ENCODE measurements at regions not wholly inside any gene's neighbourhood (a gene's known extent, or its start where the extent isn't known, plus 50 kb on each side); places are given as distances from the start of the nearest gene placed in this dataset.

GRCh38 chr11:27213232-27213660 lies 149.8 kb downstream of the CCDC34 start:
- DNase-seq = no peak
- Mint-ChIP-seq H3K36me3 (ENCODE audit: unreplicated experiment) (no peaks in the 10 kb centered on the region), H3K4me3 (ENCODE audit: unreplicated experiment) (peak overlapping the region; percentile 53), H3K27me3 (ENCODE audit: unreplicated experiment) (no peaks in the 10 kb centered on the region), H3K27ac (ENCODE audit: unreplicated experiment) (peak overlapping the region; percentile 71), H3K9me3 (ENCODE audit: unreplicated experiment) (peaks cover 1% of the 10 kb centered on the region), H3K4me1 (ENCODE audit: low read depth, unreplicated experiment) (peaks cover 17% of the 10 kb centered on the region)
- TF ChIP-seq, protein P1, sequence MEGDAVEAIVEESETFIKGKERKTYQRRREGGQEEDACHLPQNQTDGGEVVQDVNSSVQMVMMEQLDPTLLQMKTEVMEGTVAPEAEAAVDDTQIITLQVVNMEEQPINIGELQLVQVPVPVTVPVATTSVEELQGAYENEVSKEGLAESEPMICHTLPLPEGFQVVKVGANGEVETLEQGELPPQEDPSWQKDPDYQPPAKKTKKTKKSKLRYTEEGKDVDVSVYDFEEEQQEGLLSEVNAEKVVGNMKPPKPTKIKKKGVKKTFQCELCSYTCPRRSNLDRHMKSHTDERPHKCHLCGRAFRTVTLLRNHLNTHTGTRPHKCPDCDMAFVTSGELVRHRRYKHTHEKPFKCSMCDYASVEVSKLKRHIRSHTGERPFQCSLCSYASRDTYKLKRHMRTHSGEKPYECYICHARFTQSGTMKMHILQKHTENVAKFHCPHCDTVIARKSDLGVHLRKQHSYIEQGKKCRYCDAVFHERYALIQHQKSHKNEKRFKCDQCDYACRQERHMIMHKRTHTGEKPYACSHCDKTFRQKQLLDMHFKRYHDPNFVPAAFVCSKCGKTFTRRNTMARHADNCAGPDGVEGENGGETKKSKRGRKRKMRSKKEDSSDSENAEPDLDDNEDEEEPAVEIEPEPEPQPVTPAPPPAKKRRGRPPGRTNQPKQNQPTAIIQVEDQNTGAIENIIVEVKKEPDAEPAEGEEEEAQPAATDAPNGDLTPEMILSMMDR (IDR thresholded peaks at IDR 0.05; ENCODE audit: partially characterized antibody, unreplicated experiment) = no peak

- Mint-ChIP-seq H3K36me3 (ENCODE audit: unreplicated experiment) (no peaks in the 10 kb centered on the region), H3K4me1 (ENCODE audit: low read depth, unreplicated experiment) (peaks cover 15% of the 10 kb centered on the region), H3K9me3 (ENCODE audit: unreplicated experiment) (peaks cover 1% of the 10 kb centered on the region), H3K4me3 (ENCODE audit: unreplicated experiment) (no peak overlapping the region), H3K27ac (ENCODE audit: unreplicated experiment) (no peak overlapping the region), H3K27me3 (ENCODE audit: unreplicated experiment) (no peaks in the 10 kb centered on the region)
- TF ChIP-seq, protein P1 (IDR thresholded peaks at IDR 0.05; ENCODE audit: partially characterized antibody, unreplicated experiment) = no peak
- DNase-seq = no peak
Observed at GRCh38 chr11:27212248-27212780, 150.7 kb downstream of the CCDC34 start.

GRCh38 chr11:27211370-27212127 lies 151.5 kb downstream of the CCDC34 start:
- Mint-ChIP-seq H3K27me3 (ENCODE audit: unreplicated experiment) (no peaks in the 10 kb centered on the region), H3K27ac (ENCODE audit: unreplicated experiment) (no peak overlapping the region), H3K4me3 (ENCODE audit: unreplicated experiment) (no peak overlapping the region), H3K4me1 (ENCODE audit: low read depth, unreplicated experiment) (peaks cover 14% of the 10 kb centered on the region), H3K36me3 (ENCODE audit: unreplicated experiment) (no peaks in the 10 kb centered on the region), H3K9me3 (ENCODE audit: unreplicated experiment) (no peaks in the 10 kb centered on the region)
- DNase-seq = peak; percentile 39
- TF ChIP-seq, protein P1 (IDR thresholded peaks at IDR 0.05; ENCODE audit: partially characterized antibody, unreplicated experiment) = peak; percentile 75

GRCh38 chr11:27210531-27210930 lies 152.5 kb downstream of the CCDC34 start:
- Mint-ChIP-seq H3K9me3 (ENCODE audit: unreplicated experiment) (no peaks in the 10 kb centered on the region), H3K4me3 (ENCODE audit: unreplicated experiment) (no peak overlapping the region), H3K27ac (ENCODE audit: unreplicated experiment) (no peak overlapping the region), H3K27me3 (ENCODE audit: unreplicated experiment) (no peaks in the 10 kb centered on the region), H3K4me1 (ENCODE audit: low read depth, unreplicated experiment) (peaks cover 8% of the 10 kb centered on the region), H3K36me3 (ENCODE audit: unreplicated experiment) (no peaks in the 10 kb centered on the region)
- TF ChIP-seq, protein P1 (IDR thresholded peaks at IDR 0.05; ENCODE audit: partially characterized antibody, unreplicated experiment) = no peak
- DNase-seq = no peak

GRCh38 chr11:27209562-27210005 lies 153.4 kb downstream of the CCDC34 start:
- TF ChIP-seq, protein P1 (IDR thresholded peaks at IDR 0.05; ENCODE audit: partially characterized antibody, unreplicated experiment) = no peak
- H3K27me3 Mint-ChIP-seq (ENCODE audit: unreplicated experiment) = no peaks in the 10 kb centered on the region
- no peaks in the 10 kb centered on the region for H3K9me3 Mint-ChIP-seq (ENCODE audit: unreplicated experiment)
- peaks cover 11% of the 10 kb centered on the region for H3K4me1 Mint-ChIP-seq (ENCODE audit: low read depth, unreplicated experiment)
- no peak overlapping the region for H3K4me3 Mint-ChIP-seq (ENCODE audit: unreplicated experiment)
- DNase-seq = no peak
- no peak overlapping the region for H3K27ac Mint-ChIP-seq (ENCODE audit: unreplicated experiment)
- H3K36me3 Mint-ChIP-seq (ENCODE audit: unreplicated experiment) = no peaks in the 10 kb centered on the region
